GM10847 (cell line): ENCODE measurements at regions not wholly inside any gene's neighbourhood (a gene's known extent, or its start where the extent isn't known, plus 50 kb on each side); places are given as distances from the start of the nearest gene placed in this dataset.

Experiments used
- POLR2A ChIP-seq: IDR thresholded peaks from 2 replicates; pipeline ENCODE4 v1.6.1; 2011; ENCODE audit not compliant: insufficient read length; ENCODE audit errors: extremely low read depth

- no peak for TF ChIP-seq POLR2A
Observed at GRCh38 chr6:113065611-113066010, 718.5 kb downstream of the RFPL4B start.

GRCh38 chr6:113067612-113068275 is 720.6 kb downstream of the RFPL4B start:
- no peak for TF ChIP-seq POLR2A

- no peak for TF ChIP-seq POLR2A
Observed at GRCh38 chr6:113068570-113068969, 721.4 kb downstream of the RFPL4B start.

- no peak for TF ChIP-seq POLR2A
Observed at GRCh38 chr6:113073611-113074191, 726.6 kb downstream of the RFPL4B start.

- no peak for TF ChIP-seq POLR2A
Observed at GRCh38 chr6:113076116-113076515, 729.0 kb downstream of the RFPL4B start.

- TF ChIP-seq POLR2A = no peak
Observed at GRCh38 chr6:113076816-113077215, 729.7 kb downstream of the RFPL4B start.

GRCh38 chr6:113077794-113078193 is 730.7 kb downstream of the RFPL4B start:
- no peak for TF ChIP-seq POLR2A

GRCh38 chr6:113078791-113079190 is 731.7 kb downstream of the RFPL4B start:
- TF ChIP-seq POLR2A = no peak

GRCh38 chr6:113082745-113083144 is 735.6 kb downstream of the RFPL4B start:
- no peak for TF ChIP-seq POLR2A

- no peak for TF ChIP-seq POLR2A
Observed at GRCh38 chr6:113083947-113084346, 736.8 kb downstream of the RFPL4B start.

GRCh38 chr6:113089056-113089455 is 741.9 kb downstream of the RFPL4B start:
- TF ChIP-seq POLR2A = no peak

GRCh38 chr6:113092795-113093194 is 745.7 kb downstream of the RFPL4B start:
- no peak for TF ChIP-seq POLR2A

- no peak for TF ChIP-seq POLR2A
Observed at GRCh38 chr6:113094779-113095178, 747.6 kb downstream of the RFPL4B start.

GRCh38 chr6:113095841-113096240 is 748.7 kb downstream of the RFPL4B start:
- no peak for TF ChIP-seq POLR2A

- no peak for TF ChIP-seq POLR2A
Observed at GRCh38 chr6:113102761-113103160, 754.4 kb upstream of the MARCKS start.

- TF ChIP-seq POLR2A = no peak
Observed at GRCh38 chr6:113103634-113104361, 753.3 kb upstream of the MARCKS start.
